H9 (cell line): ENCODE measurements at regions not wholly inside any gene's neighbourhood (a gene's known extent, or its start where the extent isn't known, plus 50 kb on each side); places are given as distances from the start of the nearest gene placed in this dataset.

ENCODE experiments used
- DNase-seq: peaks from one replicate; pipeline ENCODE4 v3.0.0-alpha.2; 2017
- H2AFZ ChIP-seq: one replicate; pipeline ENCODE4 v1.6.1; 2013; ENCODE audit warnings: mild to moderate bottlenecking, low read length, control low read depth, moderate library complexity
- H2AK5ac ChIP-seq: 2 replicates; pipeline ENCODE4 v1.6.1; 2013; ENCODE audit warnings: low read length, control low read depth, mixed read lengths; ENCODE audit not compliant: insufficient read length
- H2BK120ac ChIP-seq: one replicate; pipeline ENCODE4 v1.6.1; 2013; ENCODE audit warnings: low read depth, mild to moderate bottlenecking, low read length, control low read depth, inconsistent platforms; ENCODE audit not compliant: poor library complexity, severe bottlenecking
- H2BK12ac ChIP-seq: 2 replicates; pipeline ENCODE4 v1.6.1; 2013; ENCODE audit warnings: low read length, control low read depth, mixed read lengths, low read depth; ENCODE audit not compliant: insufficient read length
- H2BK15ac ChIP-seq: 2 replicates; pipeline ENCODE4 v1.6.1; 2013; ENCODE audit warnings: low read depth, low read length, control low read depth
- H2BK20ac ChIP-seq: one replicate; pipeline ENCODE4 v1.6.1; 2013; ENCODE audit warnings: low read depth, mild to moderate bottlenecking, low read length, control low read depth, inconsistent platforms; ENCODE audit not compliant: poor library complexity, severe bottlenecking
- H2BK5ac ChIP-seq: 2 replicates; pipeline ENCODE4 v1.6.1; 2013; ENCODE audit warnings: low read length, control low read depth, mixed read lengths; ENCODE audit not compliant: insufficient read length
- H3K14ac ChIP-seq: 2 replicates; pipeline ENCODE4 v1.6.1; 2013; ENCODE audit warnings: low read length, control low read depth; ENCODE audit not compliant: insufficient read depth
- H3K18ac ChIP-seq: 2 replicates; pipeline ENCODE4 v1.6.1; 2013; ENCODE audit warnings: low read depth, mild to moderate bottlenecking, mixed read lengths, low read length, control low read depth; ENCODE audit not compliant: insufficient read length
- H3K23ac ChIP-seq: 2 replicates; pipeline ENCODE4 v1.6.1; 2013; ENCODE audit warnings: low read length, control low read depth, mixed read lengths, low read depth; ENCODE audit not compliant: insufficient read length
- H3K23me2 ChIP-seq: 2 replicates; pipeline ENCODE4 v1.6.1; 2013; ENCODE audit warnings: low read depth, mild to moderate bottlenecking, mixed read lengths, low read length, control low read depth; ENCODE audit not compliant: insufficient read length, poor library complexity, severe bottlenecking
- H3K27ac ChIP-seq: 2 replicates; pipeline ENCODE4 v1.5.1; 2013; ENCODE audit warnings: low read length, control low read depth, mixed read lengths, low read depth; ENCODE audit not compliant: insufficient read length
- H3K27me3 ChIP-seq: 2 replicates; pipeline ENCODE4 v1.6.1; 2013; ENCODE audit warnings: low read length, control low read depth, inconsistent platforms; ENCODE audit not compliant: insufficient read depth
- H3K4ac ChIP-seq: 2 replicates; pipeline ENCODE4 v1.6.1; 2013; ENCODE audit warnings: low read depth, mild to moderate bottlenecking, control low read depth, inconsistent platforms, low read length, moderate library complexity
- H3K4me1 ChIP-seq: 2 replicates; pipeline ENCODE4 v1.6.1; 2013; ENCODE audit warnings: low read length, control low read depth, inconsistent platforms; ENCODE audit not compliant: insufficient read depth
- H3K4me2 ChIP-seq: 2 replicates; pipeline ENCODE4 v1.6.1; 2013; ENCODE audit warnings: low read length, control low read depth, mixed read lengths; ENCODE audit not compliant: insufficient read length, insufficient read depth
- H3K56ac ChIP-seq: 2 replicates; pipeline ENCODE4 v1.6.1; 2013; ENCODE audit warnings: low read depth, mild to moderate bottlenecking, mixed read lengths, low read length, control low read depth; ENCODE audit not compliant: insufficient read length
- H3K79me1 ChIP-seq: 2 replicates; pipeline ENCODE4 v1.6.1; 2013; ENCODE audit warnings: low read depth, mild to moderate bottlenecking, moderate library complexity, low read length, control low read depth, inconsistent platforms; ENCODE audit not compliant: insufficient read depth, poor library complexity, severe bottlenecking
- H3K79me2 ChIP-seq: 2 replicates; pipeline ENCODE4 v1.6.1; 2013; ENCODE audit warnings: low read length, control low read depth, inconsistent platforms; ENCODE audit not compliant: insufficient read depth
- H3K9ac ChIP-seq: 2 replicates; pipeline ENCODE4 v1.6.1; 2013; ENCODE audit warnings: low read length, control low read depth, mixed read lengths; ENCODE audit not compliant: insufficient read length; ENCODE audit errors: extremely low read depth
- H3K9me3 ChIP-seq: one replicate; pipeline ENCODE4 v1.6.1; 2013; ENCODE audit warnings: low read depth, low read length, inconsistent platforms; ENCODE audit not compliant: control insufficient read depth
- H3T11ph ChIP-seq: one replicate; pipeline ENCODE4 v1.6.1; 2013; ENCODE audit warnings: mild to moderate bottlenecking, low read length, control low read depth, inconsistent platforms
- H4K20me1 ChIP-seq: one replicate; pipeline ENCODE4 v1.6.1; 2013; ENCODE audit not compliant: control insufficient read depth, insufficient read length, insufficient read depth
- H4K5ac ChIP-seq: 2 replicates; pipeline ENCODE4 v1.6.1; 2013; ENCODE audit warnings: low read depth, mild to moderate bottlenecking, mixed read lengths, low read length, control low read depth; ENCODE audit not compliant: insufficient read length
- H4K8ac ChIP-seq: replicated peaks from 2 replicates; pipeline ENCODE4 v1.6.1; 2013; ENCODE audit warnings: low read length, control low read depth, mixed read lengths, low read depth; ENCODE audit not compliant: insufficient read length
- H4K91ac ChIP-seq: 2 replicates; pipeline ENCODE4 v1.6.1; 2013; ENCODE audit warnings: low read depth, mild to moderate bottlenecking, moderate library complexity, mixed read lengths, low read length, control low read depth; ENCODE audit not compliant: insufficient read length
- H3K27ac Mint-ChIP-seq, 3 experiments: 2 replicates in 2 of 3; 3 replicates in 1 of 3; pipeline ENCODE4 v1.8.0; 2020 to 2021; ENCODE audit warnings: mixed read lengths in 3 of 3, mild to moderate bottlenecking in 1 of 3, moderate library complexity in 1 of 3
- H3K27me3 Mint-ChIP-seq: 2 replicates; pipeline ENCODE4 v1.8.0; 2021; ENCODE audit warnings: low read depth, mild to moderate bottlenecking, moderate library complexity, mixed read lengths
- H3K36me3 Mint-ChIP-seq, 3 experiments: 2 replicates in 2 of 3; 3 replicates in 1 of 3; pipeline ENCODE4 v1.8.0; 2020 to 2021; ENCODE audit warnings: low read depth in 3 of 3, mixed read lengths in 3 of 3; ENCODE audit not compliant: insufficient read depth in 1 of 3
- H3K4me1 Mint-ChIP-seq, 2 experiments: 2 replicates each; pipeline ENCODE4 v1.8.0; 2020; ENCODE audit warnings: mixed read lengths in 2 of 2
- H3K4me3 Mint-ChIP-seq, 2 experiments: 2 replicates in 1 of 2; 3 replicates in 1 of 2; pipeline ENCODE4 v1.8.0; 2020 to 2021; ENCODE audit warnings: mild to moderate bottlenecking in 2 of 2, mixed read lengths in 2 of 2, moderate library complexity in 1 of 2
- H3K9me3 Mint-ChIP-seq, 2 experiments: 2 replicates in 1 of 2; 3 replicates in 1 of 2; pipeline ENCODE4 v1.8.0; 2020; ENCODE audit warnings: mild to moderate bottlenecking in 2 of 2, mixed read lengths in 2 of 2, moderate library complexity in 1 of 2
- CTCF ChIP-seq: fragments of 200-600 bp; sonication (generic); conservative IDR thresholded peaks from 3 replicates; pipeline ENCODE4 v1.8.0; 2021; ENCODE audit warnings: antibody characterized with exemption, mild to moderate bottlenecking
- WGBS: extraction: QIAGEN DNeasy Blood & Tissue Kit; methylation state at CpG from one replicate; pipeline ENCODE4 v1.1.7; 2013; ENCODE audit warnings: missing lambda C conversion rate, low lambda C conversion rate, mixed read lengths; ENCODE audit not compliant: insufficient read length; ENCODE audit errors: extremely low coverage; 5-methylcytosine and 5-hydroxymethylcytosine counted together

DNA sequence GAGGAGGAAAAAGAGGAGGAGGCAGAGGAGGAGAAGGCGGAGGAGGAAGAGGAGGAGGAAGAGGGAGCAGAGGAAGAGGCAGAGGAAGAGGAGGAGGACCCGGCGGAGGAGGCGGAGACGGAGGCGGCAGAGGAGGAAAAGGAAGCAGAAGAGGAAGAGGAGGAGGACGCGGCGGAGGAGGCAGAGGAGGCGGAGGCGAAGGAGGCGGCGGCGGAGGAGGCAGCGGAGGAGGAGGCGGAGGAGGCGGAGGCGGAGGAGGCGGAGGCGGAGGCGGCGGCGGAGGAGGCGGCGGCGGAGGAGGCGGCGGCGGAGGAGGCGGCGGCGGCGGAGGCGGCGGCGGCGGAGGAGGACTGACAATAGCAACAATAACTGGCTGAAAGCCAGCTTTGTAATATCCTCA is 616.6 kb downstream of the TBC1D22A start:
- Mint-ChIP-seq H3K4me3 (no peak overlapping the region; a peak in 1 of 5 replicates), H3K27me3 (peaks cover 9% of the 10 kb centered on the region), H3K36me3 (peaks cover 22 to 43% (median 29%) of the 10 kb centered on the region in 3 experiments), H3K9me3 (peaks cover 85 to 100% of the 10 kb centered on the region in 2 experiments), H3K27ac (no peak overlapping the region), H3K4me1 (no peaks in the 10 kb centered on the region)
- Histone ChIP-seq H3K14ac (no peak overlapping the region), H4K20me1 (no peaks in the 10 kb centered on the region), H2BK5ac (no peak overlapping the region), H2BK120ac (no peak overlapping the region), H3K18ac (no peak overlapping the region), H3T11ph (no peak overlapping the region), H4K8ac (no peak overlapping the region), H2BK20ac (no peak overlapping the region), H4K91ac (no peak overlapping the region), H2AK5ac (no peak overlapping the region), H3K9ac (no peak overlapping the region), H3K79me1 (no peaks in the 10 kb centered on the region), H3K27ac (no peak overlapping the region), H3K4ac (no peak overlapping the region), H3K4me2 (no peak overlapping the region), H3K79me2 (no peaks in the 10 kb centered on the region), H3K27me3 (no peaks in the 10 kb centered on the region), H3K23ac (no peak overlapping the region), H3K56ac (no peak overlapping the region), H3K4me1 (no peaks in the 10 kb centered on the region), H2BK12ac (no peak overlapping the region), H2BK15ac (no peak overlapping the region), H3K9me3 (peaks cover 83% of the 10 kb centered on the region), H4K5ac (no peak overlapping the region), H3K23me2 (no peaks in the 10 kb centered on the region), H2AFZ (no peak overlapping the region)
- WGBS: no CpG with 5 or more reads among the region's 37 CpGs
- DNase-seq: no peak
- no peak for TF ChIP-seq CTCF
